HG02943 (cell line): ENCODE measurements at regions not wholly inside any gene's neighbourhood (a gene's known extent, or its start where the extent isn't known, plus 50 kb on each side); places are given as distances from the start of the nearest gene placed in this dataset.

Experiments used
- ATAC-seq: cut with Tn5 transposase; IDR thresholded peaks from one replicate; pipeline ENCODE4 v1.9.1; 2021; ENCODE audit warnings: mild to moderate bottlenecking, low read depth, moderate library complexity; ENCODE audit not compliant: unreplicated experiment

DNA sequence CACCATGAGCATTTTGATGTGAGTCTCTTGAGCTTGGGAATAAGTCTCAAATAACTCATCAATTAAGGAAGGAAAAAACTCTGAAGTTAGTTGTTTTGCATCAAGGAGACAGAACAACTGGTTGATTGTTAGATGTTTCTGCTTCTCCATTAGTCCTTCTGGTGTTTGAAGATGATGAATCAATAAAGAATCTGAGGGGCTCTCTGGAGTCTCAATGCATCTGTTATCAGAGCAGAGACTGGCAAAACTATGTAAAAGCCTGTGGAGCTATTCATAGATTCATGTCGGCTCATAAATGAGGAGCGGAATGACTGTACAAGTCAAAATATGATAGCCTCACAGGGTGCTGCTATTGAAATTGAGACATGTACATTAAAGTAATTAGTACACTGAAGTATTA is 73.3 kb upstream of the ZC3H11B start:
- ATAC-seq = no peak

DNA sequence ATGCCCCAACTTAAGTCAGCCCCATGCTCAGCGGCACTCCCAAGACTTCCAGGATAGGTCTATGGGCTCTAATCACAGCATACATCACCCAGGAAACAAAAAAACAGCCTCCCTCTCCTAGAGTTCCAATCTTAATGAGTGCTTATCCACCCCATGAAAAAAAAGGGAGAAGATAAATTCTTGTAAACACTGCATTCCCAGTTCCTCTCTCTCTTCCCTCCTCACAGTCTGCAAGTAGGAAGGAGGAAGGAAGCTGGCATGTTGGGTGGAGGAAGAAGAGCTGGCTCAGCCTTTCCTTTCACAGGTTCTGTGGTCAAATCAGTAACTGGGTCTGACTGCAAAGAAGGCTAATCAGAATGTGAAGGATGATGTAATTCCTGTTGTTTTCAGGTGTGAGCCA is 69.9 kb upstream of the ZC3H11B start:
- ATAC-seq = no peak

DNA sequence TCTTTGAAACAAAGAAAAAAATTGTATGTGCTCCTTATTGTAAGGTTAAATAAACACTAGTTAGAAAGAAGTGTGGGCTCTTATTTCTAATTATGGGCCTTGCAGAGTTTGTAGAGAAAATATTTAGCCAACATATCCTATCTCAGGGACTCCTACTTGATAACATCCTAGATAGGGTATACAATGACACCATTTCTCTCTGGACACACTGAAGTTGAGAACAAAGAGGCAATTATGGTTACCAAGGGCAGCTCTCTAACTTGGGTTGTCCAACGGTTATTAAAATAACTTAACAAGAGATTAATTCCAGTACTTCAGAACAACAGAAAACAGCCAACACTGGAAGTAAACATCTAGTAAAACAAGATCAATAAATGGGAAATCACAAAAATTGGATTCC is 69.0 kb upstream of the ZC3H11B start:
- no peak for ATAC-seq

DNA sequence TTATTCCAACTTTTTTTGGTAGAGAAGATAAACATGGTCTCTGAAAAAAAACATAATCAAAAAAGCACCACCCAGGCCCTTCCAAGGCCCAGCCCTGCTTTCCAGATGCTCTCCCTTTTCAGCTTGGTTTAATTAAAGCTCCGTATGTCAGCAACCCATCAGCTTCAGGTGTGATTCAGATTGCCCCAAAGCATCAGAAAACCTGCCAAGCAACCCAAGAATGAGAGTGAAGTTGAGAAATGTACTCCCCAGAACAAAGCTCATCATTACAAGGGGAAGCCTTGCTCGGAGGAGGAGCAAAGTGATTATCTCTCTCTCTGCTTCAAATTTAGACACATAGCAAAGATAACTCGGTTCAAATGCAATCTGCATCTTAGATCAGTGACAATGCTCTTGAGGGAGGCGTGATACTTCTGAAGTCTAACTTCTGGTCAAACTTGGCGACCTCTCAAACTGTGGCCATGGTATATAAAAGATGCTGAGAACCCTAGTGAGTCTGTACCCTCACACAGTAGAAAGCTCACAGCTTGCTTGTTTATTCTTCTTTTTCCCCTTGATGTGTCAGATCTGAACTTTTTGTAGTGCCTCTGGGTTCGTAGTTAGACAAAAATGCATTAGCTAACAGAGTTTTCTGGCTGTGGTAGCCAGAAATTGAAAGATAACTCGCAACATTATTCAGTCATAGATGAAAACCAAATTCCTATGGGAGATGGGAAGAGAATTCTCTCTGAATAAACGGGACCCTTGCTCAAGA is 63.3 kb upstream of the ZC3H11B start:
- ATAC-seq = no peak

DNA sequence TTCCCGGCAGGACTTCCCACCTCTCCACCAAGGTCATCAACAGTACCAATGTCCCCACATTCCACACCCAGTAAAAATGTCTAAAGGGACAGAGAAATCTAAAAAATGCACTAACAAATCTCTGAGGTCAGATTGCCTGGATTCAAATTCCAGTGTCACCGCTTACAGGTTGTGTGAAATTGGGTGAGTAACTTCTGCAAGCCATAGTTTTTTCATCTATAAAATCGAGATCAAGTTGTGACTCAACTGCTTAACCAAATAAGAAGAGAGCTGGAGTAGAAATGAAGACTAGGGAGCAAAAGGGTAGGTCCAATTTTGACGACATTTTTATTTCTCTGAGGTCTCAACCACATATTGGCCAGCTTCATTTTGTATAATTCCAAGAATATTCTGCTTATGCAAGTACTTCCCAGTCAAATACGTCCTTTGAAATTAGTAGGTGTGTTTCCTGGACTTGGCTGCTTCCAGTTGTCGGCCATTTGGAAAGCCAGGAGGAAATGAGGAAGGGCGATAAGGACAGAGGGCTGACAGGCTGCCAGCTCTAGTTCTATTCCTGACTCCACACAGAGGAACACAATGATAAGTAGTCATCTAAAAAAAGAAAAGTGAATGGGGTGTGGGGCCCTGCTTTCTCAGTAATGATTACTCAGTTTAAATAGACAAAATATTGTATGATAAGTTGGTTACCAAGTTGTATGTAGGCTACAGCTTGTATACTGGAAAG is 57.7 kb upstream of the ZC3H11B start:
- no peak for ATAC-seq

DNA sequence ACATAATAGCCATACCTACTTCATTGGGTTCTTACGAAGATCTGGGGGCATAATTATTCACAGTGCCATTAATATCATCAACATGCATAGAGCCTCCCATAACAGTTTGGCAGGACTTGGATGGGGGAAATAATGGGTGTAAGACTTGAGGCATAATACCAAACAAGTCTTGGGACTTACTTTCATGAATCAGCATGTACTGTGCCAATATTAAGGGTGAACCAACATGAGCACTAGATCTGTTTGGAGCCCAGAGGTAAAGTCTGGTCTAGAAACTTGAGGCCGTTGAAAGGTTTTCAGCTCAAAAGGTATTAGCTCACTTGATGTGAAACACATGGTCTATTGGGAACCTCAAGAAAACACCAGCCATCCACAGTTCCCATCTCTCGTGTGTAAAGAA is 56.7 kb upstream of the ZC3H11B start:
- no peak for ATAC-seq

DNA sequence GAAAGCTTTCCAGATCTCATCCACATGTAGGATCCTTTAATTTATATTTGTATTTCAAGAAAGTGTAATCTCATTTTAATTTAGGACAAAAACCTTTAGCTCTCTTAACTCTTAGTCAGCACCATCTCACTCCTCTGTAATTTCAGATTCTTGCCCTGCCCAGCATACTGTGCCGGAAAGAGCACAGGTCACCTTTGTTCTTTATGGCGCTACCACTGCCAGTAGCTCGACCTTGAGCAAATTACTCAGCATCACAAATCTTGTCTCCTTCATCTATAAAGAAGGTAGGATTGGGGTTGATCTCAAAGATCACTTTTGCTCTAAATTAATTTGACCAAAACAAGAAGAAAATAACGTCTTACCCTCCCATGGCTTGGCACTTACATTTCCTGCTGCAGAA is 56.1 kb upstream of the ZC3H11B start:
- ATAC-seq = no peak

DNA sequence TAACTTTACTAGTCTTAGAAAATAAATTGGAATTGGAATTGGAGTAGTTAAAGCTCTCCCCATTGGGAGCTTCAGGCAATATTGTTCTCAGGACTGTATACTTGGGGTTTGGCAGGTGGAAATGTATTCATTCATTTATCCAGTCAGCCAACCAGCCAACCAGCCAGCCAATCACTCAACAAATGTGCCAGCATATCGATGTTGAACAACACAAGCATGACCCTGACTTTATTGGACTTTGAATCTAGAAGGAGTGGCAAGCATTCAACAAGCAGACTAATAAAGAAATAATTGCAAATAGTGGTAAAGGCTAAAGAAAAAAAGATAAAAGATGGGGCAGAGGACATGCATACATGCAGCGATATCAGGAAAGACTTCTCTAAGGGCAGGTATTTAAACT is 55.5 kb upstream of the ZC3H11B start:
- no peak for ATAC-seq

DNA sequence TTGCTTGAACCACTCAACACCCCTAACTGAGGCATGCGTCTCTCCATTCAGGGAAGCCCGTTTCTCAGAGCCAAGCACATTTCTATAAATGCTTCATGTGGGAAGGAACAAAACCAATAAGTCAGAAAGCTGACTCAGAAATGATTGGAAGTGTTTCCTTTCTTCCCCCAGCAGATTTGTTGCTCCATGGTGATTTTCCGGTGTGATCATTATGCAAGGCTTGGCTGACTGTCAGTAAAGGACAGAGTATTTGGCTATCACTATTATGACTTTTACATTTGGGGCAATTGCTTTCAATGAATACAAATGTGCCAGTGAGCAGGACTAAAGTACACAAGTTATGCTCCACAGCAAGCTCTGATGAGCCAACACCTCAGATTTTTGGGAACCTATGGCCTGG is 53.3 kb upstream of the ZC3H11B start:
- no peak for ATAC-seq

DNA sequence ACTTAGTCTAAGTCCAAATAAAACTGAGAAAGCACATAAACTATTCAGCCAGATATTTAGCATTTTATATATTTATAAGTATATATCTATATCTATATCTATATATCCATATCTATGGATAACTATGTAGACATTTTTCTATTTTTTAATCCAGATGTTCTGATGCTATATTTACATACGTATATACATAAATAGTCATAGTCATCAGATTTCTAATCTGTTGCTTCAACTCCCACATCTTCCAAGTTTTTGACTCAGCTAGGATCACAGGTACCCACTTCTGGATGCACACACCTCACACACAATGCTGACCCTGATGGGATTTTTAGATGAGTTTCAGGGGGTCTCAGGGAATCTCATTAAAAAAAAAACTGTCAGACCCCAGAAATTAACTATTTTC is 52.2 kb upstream of the ZC3H11B start:
- no peak for ATAC-seq

DNA sequence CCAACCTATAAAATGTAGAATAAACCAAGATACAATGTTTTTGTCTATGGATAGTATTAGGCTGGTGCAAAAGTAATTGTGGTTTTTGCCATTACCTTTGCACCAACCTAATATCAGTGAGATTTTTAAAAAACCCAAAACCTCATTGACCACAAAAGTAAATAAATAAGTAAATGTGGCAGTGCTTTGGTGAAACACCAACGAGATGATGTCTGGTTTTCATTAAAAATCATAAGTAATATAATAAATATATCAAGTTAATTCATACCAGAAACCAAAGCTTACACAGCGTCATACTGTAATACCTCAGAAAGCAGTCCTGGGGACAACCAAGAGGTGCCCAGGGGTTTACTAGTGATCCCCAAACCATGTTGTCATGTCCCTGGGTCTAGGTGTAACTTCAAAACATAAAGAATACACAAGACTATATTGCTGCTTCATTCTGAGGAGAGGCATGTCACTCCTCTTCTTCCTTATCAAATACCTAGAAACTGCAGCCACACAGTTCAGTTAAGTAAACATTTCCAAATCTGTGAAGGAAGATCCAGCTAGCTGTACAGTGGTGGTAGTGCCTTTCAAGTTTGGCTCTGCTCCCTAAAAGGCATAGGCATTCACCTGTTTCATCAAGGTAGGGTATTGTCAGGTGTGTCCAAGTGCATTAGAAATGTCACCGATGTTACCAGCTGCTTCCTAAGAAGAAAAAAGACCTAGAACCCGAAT is 51.6 kb upstream of the ZC3H11B start:
- no peak for ATAC-seq
